ENCODE measurements at regions not wholly inside any gene's neighbourhood (a gene's known extent, or its start where the extent isn't known, plus 50 kb on each side); places are given as distances from the start of the nearest gene placed in this dataset.

DNA sequence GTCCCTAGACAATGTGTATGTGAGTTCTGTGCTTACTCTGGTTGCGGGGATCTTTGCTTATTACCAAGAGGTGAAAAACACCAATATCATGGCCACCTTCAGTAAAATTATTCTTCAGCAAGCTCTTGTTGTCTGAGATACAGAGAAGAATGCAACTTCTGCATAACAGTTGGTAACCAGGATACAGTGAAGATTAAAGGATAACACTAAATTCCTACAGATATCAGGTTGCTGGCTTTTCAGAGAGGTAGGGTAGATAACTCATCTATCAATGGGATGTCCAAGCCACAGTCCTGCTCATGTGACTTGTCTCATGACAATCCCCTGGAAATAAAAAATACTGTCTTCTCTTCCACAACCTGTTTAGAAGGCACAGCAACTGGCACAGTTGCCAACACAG, 308.5 kb downstream of the TNS1 start:
- POLR2A ChIA-PET: no interaction called here
- Histone ChIP-seq H3K4me3 (replicated peaks in 1 of 3; ENCODE audit: insufficient read depth in 1 of 3, low read depth in 2 of 3, low read length in 3 of 3) (no peak overlapping the region), H2AFZ (ENCODE audit: low read length) (no peak overlapping the region), H3K27me3 (ENCODE audit: control insufficient read depth in 1 of 2, insufficient read depth in 2 of 2, low read length in 2 of 2) (peaks cover 0 to 1% of the 10 kb centered on the region in 2 experiments; a peak in 1 of 5 replicates), H3K36me3 (replicated peaks in 1 of 2; ENCODE audit: control insufficient read depth in 1 of 2, insufficient read depth in 2 of 2, low read length in 2 of 2) (no peaks in the 10 kb centered on the region), H4K20me1 (ENCODE audit: insufficient read depth, low read length) (no peaks in the 10 kb centered on the region; the same call in 1 of the 2 replicates), H3K27ac (ENCODE audit: extremely low read length, insufficient read depth, low read length) (no peak overlapping the region), H3K4me1 (ENCODE audit: insufficient read depth, low read length) (no peaks in the 10 kb centered on the region), H3K9ac (ENCODE audit: insufficient read depth, low read depth, low read length) (no peak overlapping the region), H3K4me2 (ENCODE audit: low read depth, low read length) (no peak overlapping the region), H3K9me3 (ENCODE audit: low read length) (no peaks in the 10 kb centered on the region), H3K79me2 (ENCODE audit: insufficient read depth, low read length) (no peaks in the 10 kb centered on the region)
- intact Hi-C loops (cut with micrococcal nuclease; ENCODE audit: unreplicated experiment) (no loop called here), in situ Hi-C loops (cut with HindIII; ENCODE audit: extremely low pct_ligation_motif_present, low pct_unique_long_range_greater_than_20kb) (no loop called here)
- FAIRE-seq: no peak
- DNase-seq (ENCODE audit: low spot score): no peak
- CTCF ChIA-PET (ENCODE audit: low intra/inter-chr PET ratio, low total read pairs): no interaction called here
- ATAC-seq: no peak
- TF ChIP-seq, protein P1, sequence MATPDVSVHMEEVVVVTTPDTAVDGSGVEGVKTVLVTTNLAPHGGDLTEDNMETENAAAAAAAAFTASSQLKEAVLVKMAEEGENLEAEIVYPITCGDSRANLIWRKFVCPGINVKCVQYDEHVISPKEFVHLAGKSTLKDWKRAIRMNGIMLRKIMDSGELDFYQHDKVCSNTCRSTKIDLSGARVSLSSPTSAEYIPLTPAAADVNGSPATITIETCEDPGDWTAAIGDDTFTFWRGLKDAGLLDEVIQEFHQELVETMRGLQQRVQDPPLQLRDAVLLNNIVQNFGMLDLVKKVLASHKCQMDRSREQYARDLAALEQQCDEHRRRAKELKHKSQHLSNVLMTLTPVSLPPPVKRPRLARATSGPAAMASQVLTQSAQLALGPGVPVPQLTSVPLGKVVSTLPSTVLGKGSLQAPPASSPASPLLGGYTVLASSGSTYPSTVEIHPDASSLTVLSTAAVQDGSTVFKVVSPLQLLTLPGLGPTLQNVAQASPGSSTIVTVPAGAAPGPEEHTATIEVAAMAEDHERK (CRISPR knock-in tag; IDR thresholded peaks at IDR 0.05; ENCODE audit: low read depth): no peak
- TF ChIP-seq, protein P2, sequence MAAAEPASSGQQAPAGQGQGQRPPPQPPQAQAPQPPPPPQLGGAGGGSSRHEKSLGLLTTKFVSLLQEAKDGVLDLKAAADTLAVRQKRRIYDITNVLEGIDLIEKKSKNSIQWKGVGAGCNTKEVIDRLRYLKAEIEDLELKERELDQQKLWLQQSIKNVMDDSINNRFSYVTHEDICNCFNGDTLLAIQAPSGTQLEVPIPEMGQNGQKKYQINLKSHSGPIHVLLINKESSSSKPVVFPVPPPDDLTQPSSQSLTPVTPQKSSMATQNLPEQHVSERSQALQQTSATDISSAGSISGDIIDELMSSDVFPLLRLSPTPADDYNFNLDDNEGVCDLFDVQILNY (CRISPR knock-in tag; conservative IDR thresholded peaks at IDR 0.05): no peak
- TF ChIP-seq NFKBIZ (CRISPR knock-in tag; IDR thresholded peaks at IDR 0.05): no peak
- TF ChIP-seq, protein P3, sequence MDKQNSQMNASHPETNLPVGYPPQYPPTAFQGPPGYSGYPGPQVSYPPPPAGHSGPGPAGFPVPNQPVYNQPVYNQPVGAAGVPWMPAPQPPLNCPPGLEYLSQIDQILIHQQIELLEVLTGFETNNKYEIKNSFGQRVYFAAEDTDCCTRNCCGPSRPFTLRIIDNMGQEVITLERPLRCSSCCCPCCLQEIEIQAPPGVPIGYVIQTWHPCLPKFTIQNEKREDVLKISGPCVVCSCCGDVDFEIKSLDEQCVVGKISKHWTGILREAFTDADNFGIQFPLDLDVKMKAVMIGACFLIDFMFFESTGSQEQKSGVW (CRISPR knock-in tag; IDR thresholded peaks at IDR 0.05; ENCODE audit: borderline replicate concordance): no peak
- TF ChIP-seq, protein P4, sequence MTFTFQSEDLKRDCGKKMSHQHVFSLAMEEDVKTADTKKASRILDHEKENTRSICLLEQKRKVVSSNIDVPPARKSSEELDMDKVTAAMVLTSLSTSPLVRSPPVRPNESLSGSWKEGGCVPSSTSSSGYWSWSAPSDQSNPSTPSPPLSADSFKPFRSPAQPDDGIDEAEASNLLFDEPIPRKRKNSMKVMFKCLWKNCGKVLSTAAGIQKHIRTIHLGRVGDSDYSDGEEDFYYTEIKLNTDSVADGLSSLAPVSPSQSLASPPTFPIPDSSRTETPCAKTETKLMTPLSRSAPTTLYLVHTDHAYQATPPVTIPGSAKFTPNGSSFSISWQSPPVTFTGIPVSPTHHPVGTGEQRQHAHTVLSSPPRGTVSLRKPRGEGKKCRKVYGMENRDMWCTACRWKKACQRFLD (CRISPR knock-in tag; IDR thresholded peaks at IDR 0.05; ENCODE audit: borderline replicate concordance): no peak
- no peak for TF ChIP-seq TBL1XR1 (IDR thresholded peaks at IDR 0.05; ENCODE audit: borderline replicate concordance, low read length, partially characterized antibody)
- TF ChIP-seq KAT7 (CRISPR knock-in tag; IDR thresholded peaks at IDR 0.05; ENCODE audit: borderline replicate concordance): no peak
- no peak for TF ChIP-seq ZNF253 (CRISPR knock-in tag; IDR thresholded peaks at IDR 0.05; ENCODE audit: borderline replicate concordance)
- no peak for TF ChIP-seq FOXA1 (IDR thresholded peaks at IDR 0.05)
- TF ChIP-seq FOXA1 (CRISPR knock-in tag; IDR thresholded peaks at IDR 0.05): no peak
- TF ChIP-seq, protein P5, sequence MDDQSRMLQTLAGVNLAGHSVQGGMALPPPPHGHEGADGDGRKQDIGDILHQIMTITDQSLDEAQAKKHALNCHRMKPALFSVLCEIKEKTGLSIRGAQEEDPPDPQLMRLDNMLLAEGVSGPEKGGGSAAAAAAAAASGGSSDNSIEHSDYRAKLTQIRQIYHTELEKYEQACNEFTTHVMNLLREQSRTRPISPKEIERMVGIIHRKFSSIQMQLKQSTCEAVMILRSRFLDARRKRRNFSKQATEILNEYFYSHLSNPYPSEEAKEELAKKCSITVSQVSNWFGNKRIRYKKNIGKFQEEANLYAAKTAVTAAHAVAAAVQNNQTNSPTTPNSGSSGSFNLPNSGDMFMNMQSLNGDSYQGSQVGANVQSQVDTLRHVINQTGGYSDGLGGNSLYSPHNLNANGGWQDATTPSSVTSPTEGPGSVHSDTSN (CRISPR knock-in tag; IDR thresholded peaks at IDR 0.05; ENCODE audit: borderline replicate concordance): no peak
- TF ChIP-seq HOXA5 (CRISPR knock-in tag; IDR thresholded peaks at IDR 0.05): no peak
- no peak for TF ChIP-seq ZNF256 (CRISPR knock-in tag; conservative IDR thresholded peaks at IDR 0.05)
- TF ChIP-seq ISX (CRISPR knock-in tag; conservative IDR thresholded peaks at IDR 0.05): no peak
- TF ChIP-seq ZNF235 (CRISPR knock-in tag; IDR thresholded peaks at IDR 0.05; ENCODE audit: borderline replicate concordance): no peak
- TF ChIP-seq AGO2 (optimal IDR thresholded peaks at IDR 0.05; ENCODE audit: low read depth, low read length): no peak
- TF ChIP-seq SNAPC2 (CRISPR knock-in tag; IDR thresholded peaks at IDR 0.05): no peak
- no TSS peak for BruUV-seq (replicated peaks)
- 67% methylated on average over 1 of the region's 1 CpG for WGBS (ENCODE audit: low lambda C conversion rate)
